NCI-H2107 (cell line): ENCODE measurements at regions not wholly inside any gene's neighbourhood (a gene's known extent, or its start where the extent isn't known, plus 50 kb on each side); places are given as distances from the start of the nearest gene placed in this dataset.
A peak's percentile ranks its signal among the peaks of the same experiment; 100 is the strongest.

Source experiments
- DNase-seq: peaks from one replicate; lab custom pipeline; 2025; lab: John Stamatoyannopoulos, UW

DNA sequence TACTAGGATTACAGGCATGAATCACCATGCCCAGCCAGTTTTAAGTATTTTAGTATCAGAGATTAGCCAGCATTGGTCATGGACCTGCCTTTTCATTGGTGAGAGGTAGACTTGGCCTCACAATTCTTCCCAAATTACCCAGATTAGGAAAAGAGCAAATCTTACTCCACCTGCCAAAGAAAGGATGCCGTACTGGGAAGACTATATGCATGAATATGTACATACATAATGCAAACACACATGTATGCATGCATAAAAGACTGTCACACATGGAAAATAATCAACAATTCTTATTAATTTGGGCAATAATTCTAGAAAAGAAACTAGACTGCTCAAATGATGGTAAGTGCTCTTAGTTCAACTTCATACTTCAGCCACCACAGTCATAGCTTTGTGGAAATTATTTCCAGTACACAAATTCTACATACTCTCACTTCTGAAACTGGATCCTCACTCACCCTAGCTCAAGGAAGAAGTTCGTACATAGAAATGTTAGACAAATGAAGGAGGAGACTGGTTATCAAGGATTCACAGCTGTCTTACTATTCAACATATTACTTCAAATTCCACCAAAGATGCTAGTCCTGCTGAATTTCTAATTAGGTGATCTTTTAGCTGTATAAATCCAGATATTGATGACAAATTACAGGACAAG is 73.7 kb downstream of the MINAR2 start:
- no peak for DNase-seq

DNA sequence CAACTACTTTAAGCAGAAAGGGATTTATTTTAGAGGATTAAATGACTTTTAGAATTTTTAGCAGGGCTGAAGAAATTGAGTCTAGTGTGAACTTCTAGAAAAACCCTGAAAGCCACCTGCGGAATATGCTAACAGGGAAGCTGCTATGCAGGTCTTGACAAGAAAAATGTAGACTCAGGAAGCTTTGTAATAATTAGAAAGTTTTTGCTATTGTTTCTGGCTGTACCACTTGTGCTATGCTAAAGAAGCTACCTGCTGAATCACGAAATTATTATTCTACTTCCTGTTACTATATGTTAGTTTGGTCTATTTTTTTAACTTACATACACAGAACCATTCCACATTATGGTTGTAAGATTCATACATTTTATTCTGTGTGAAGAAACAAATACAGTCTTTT is 74.0 kb upstream of the CHSY3 start:
- no peak for DNase-seq

DNA sequence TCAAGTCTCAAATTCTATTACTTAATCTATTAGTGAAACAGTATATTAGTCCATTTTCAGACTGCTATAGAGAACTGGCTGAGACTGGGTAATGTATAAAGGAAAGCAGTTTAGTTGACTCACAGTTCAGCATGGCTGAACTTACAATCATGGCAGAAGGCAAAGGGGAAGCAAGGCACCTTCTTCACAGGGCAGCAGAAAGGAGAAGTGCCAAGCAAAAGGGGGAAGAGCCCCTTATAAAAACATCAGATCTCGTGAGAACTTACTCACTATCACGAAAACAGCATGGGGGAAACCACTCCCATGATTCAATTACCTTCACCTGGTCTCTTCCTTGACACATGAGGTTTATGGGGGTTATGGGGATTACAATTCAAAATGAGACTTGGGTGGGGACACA is 67.9 kb upstream of the CHSY3 start:
- no peak for DNase-seq

GRCh38 chr5:129844764-129845163 is 59.5 kb upstream of the CHSY3 start:
- DNase-seq: no peak

GRCh38 chr5:129852747-129853352 is 51.4 kb upstream of the CHSY3 start:
- peak; percentile 4 for DNase-seq

DNA sequence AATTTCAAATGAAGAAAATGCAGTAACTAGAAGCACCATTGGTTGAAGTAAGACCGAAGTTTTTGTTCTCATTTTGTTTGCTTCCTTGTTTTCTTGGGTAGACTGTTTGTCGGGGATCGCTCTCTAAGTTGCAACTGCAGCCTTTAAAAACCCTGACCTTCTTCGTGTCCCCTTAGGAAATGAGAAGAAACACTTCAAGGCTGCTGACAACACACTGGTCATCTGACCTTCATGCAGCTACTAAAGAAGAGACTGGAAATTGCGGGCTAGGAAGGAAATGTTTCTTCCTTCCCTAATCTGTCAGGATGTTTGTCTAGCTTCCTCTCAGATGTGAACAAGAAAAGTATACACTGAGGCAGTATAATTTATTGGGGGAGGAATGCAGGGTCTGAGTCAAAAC is 50.7 kb upstream of the CHSY3 start:
- DNase-seq: no peak
